ENCODE measurements at regions not wholly inside any gene's neighbourhood (a gene's known extent, or its start where the extent isn't known, plus 50 kb on each side); places are given as distances from the start of the nearest gene placed in this dataset.

DNA sequence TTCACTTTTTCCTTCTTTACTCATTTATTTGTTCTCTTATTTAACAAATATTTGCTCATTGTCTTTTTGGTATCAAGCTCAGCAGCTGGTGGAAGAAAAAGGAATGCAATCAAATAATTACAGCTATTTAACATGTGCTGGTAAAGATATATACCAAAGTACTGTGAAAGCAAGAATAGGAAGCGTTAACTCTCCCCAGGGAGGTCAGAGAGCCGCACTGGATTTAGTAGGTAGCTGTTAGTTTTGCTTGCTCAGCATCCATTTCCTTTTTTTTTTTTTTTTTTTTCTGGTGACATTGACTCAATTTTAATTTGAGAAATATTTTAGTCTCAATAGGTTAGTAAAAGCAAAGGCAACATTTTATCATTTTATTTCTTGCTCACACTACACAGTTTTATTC lies 308.5 kb upstream of the MDFIC2 start:
- TF ChIP-seq POLR2A (IDR thresholded peaks at IDR 0.05; ENCODE audit: low read length) (no peak), HOXB13 (CRISPR knock-in tag; IDR thresholded peaks at IDR 0.05; ENCODE audit: low read depth) (no peak), CEBPB (IDR thresholded peaks at IDR 0.05) (no peak), ZC3H11A (IDR thresholded peaks at IDR 0.05) (no peak), KDM1A (IDR thresholded peaks at IDR 0.05; ENCODE audit: low read depth) (no peak), ZNF302 (CRISPR knock-in tag; IDR thresholded peaks at IDR 0.05) (no peak)
- TF ChIP-seq, protein P1, sequence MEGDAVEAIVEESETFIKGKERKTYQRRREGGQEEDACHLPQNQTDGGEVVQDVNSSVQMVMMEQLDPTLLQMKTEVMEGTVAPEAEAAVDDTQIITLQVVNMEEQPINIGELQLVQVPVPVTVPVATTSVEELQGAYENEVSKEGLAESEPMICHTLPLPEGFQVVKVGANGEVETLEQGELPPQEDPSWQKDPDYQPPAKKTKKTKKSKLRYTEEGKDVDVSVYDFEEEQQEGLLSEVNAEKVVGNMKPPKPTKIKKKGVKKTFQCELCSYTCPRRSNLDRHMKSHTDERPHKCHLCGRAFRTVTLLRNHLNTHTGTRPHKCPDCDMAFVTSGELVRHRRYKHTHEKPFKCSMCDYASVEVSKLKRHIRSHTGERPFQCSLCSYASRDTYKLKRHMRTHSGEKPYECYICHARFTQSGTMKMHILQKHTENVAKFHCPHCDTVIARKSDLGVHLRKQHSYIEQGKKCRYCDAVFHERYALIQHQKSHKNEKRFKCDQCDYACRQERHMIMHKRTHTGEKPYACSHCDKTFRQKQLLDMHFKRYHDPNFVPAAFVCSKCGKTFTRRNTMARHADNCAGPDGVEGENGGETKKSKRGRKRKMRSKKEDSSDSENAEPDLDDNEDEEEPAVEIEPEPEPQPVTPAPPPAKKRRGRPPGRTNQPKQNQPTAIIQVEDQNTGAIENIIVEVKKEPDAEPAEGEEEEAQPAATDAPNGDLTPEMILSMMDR (IDR thresholded peaks at IDR 0.05) = no peak
- TF ChIP-seq, protein P2, sequence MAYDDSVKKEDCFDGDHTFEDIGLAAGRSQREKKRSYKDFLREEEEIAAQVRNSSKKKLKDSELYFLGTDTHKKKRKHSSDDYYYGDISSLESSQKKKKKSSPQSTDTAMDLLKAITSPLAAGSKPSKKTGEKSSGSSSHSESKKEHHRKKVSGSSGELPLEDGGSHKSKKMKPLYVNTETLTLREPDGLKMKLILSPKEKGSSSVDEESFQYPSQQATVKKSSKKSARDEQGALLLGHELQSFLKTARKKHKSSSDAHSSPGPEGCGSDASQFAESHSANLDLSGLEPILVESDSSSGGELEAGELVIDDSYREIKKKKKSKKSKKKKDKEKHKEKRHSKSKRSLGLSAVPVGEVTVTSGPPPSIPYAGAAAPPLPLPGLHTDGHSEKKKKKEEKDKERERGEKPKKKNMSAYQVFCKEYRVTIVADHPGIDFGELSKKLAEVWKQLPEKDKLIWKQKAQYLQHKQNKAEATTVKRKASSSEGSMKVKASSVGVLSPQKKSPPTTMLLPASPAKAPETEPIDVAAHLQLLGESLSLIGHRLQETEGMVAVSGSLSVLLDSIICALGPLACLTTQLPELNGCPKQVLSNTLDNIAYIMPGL (CRISPR knock-in tag; IDR thresholded peaks at IDR 0.05; ENCODE audit: borderline replicate concordance) = no peak

All from A549 (cell line).